Neural cell (in vitro differentiated cells): ENCODE measurements at regions not wholly inside any gene's neighbourhood (a gene's known extent, or its start where the extent isn't known, plus 50 kb on each side); places are given as distances from the start of the nearest gene placed in this dataset.
"Not testable (repeated sequence)": the region's sequence is repeated elsewhere in the genome, so short reads cannot be mapped to it uniquely, and the experiment has no call there.

Experiments
- H2AFZ ChIP-seq: fragments of 200-600, 300-800 bp; sonication (generic), shearing (Covaris generic); 2 replicates; pipeline ENCODE4 v1.6.0; 2014; ENCODE audit warnings: low read depth, mild to moderate bottlenecking, antibody characterized with exemption, low read length, moderate library complexity
- H3F3A ChIP-seq: fragments of 200-600 bp; shearing (Covaris generic); 2 replicates; pipeline ENCODE4 v1.6.1; 2016; ENCODE audit warnings: mild to moderate bottlenecking, moderate library complexity, mixed read lengths, antibody characterized with exemption, low read length; ENCODE audit not compliant: insufficient read depth, poor library complexity, severe bottlenecking
- H3K27ac ChIP-seq: fragments of 200-600, 300-800 bp; sonication (generic), shearing (Covaris generic); 2 replicates; pipeline ENCODE4 v1.5.1; 2014; ENCODE audit warnings: mild to moderate bottlenecking, low read length, moderate library complexity
- H3K27me3 ChIP-seq: fragments of 300-800, 200-600 bp; sonication (generic), shearing (Covaris generic); 2 replicates; pipeline ENCODE4 v1.6.0; 2014; ENCODE audit warnings: mild to moderate bottlenecking, low read depth, low read length, moderate library complexity; ENCODE audit not compliant: insufficient read depth
- H3K36me3 ChIP-seq: fragments of 300-800, 200-600 bp; sonication (generic), shearing (Covaris generic); 2 replicates; pipeline ENCODE4 v1.5.1; 2014; ENCODE audit warnings: mild to moderate bottlenecking, antibody characterized with exemption, low read length, moderate library complexity; ENCODE audit not compliant: insufficient read depth
- H3K4me2 ChIP-seq: fragments of 300-800, 200-600 bp; sonication (generic), shearing (Covaris generic); 2 replicates; pipeline ENCODE4 v1.6.0; 2014; ENCODE audit warnings: mild to moderate bottlenecking, low read length
- H3K4me3 ChIP-seq: fragments of 300-800, 200-600 bp; sonication (generic), shearing (Covaris generic); 2 replicates; pipeline ENCODE4 v1.5.1; 2014; ENCODE audit warnings: mild to moderate bottlenecking, low read length, moderate library complexity
- H3K79me2 ChIP-seq: fragments of 200-600 bp; shearing (Covaris generic); replicated peaks from 2 replicates; pipeline ENCODE4 v1.6.0; 2014; ENCODE audit warnings: mild to moderate bottlenecking, low read length, moderate library complexity; ENCODE audit not compliant: insufficient read depth
- H3K9ac ChIP-seq: fragments of 300-800, 200-600 bp; sonication (generic), shearing (Covaris generic); 2 replicates; pipeline ENCODE4 v1.6.1; 2016; ENCODE audit warnings: mild to moderate bottlenecking, low read length, mixed read lengths
- H3K9me2 ChIP-seq: fragments of 200-600 bp; shearing (Covaris generic); 2 replicates; pipeline ENCODE4 v1.6.1; 2016; ENCODE audit warnings: mild to moderate bottlenecking, low read length, mixed read lengths; ENCODE audit not compliant: insufficient read depth
- H3K9me3 ChIP-seq: fragments of 200-600, 300-800 bp; sonication (generic), shearing (Covaris generic); 2 replicates; pipeline ENCODE4 v1.6.1; 2016; ENCODE audit warnings: mild to moderate bottlenecking, mixed run types, low read length, moderate library complexity, mixed read lengths
- H4K20me1 ChIP-seq: fragments of 200-600 bp; shearing (Covaris generic); 2 replicates; pipeline ENCODE4 v1.6.1; 2016; ENCODE audit warnings: mild to moderate bottlenecking, mixed run types; ENCODE audit not compliant: insufficient read depth
- CTCF ChIP-seq: fragments of 450-650 bp; IDR thresholded peaks from 2 replicates; pipeline ENCODE4 v1.5.1; 2014; ENCODE audit warnings: antibody characterized with exemption, mild to moderate bottlenecking, moderate library complexity; ENCODE audit not compliant: poor library complexity, severe bottlenecking
- EP300 ChIP-seq: fragments of 450-650 bp; conservative IDR thresholded peaks from 2 replicates; pipeline ENCODE4 v1.6.1; 2014; ENCODE audit warnings: antibody characterized with exemption, mild to moderate bottlenecking, moderate library complexity; ENCODE audit not compliant: poor library complexity, severe bottlenecking
- EZH2 ChIP-seq: fragments of 200-600, 300-800 bp; shearing (Covaris generic), sonication (generic); IDR thresholded peaks from 2 replicates; pipeline ENCODE4 v1.6.1; 2014; ENCODE audit warnings: antibody characterized with exemption, low read length, borderline replicate concordance, mild to moderate bottlenecking; ENCODE audit not compliant: insufficient read depth, poor library complexity, severe bottlenecking
- MXI1 ChIP-seq: fragments of 450-650 bp; conservative IDR thresholded peaks from 2 replicates; pipeline ENCODE4 v1.6.1; 2014; ENCODE audit warnings: antibody characterized with exemption, mild to moderate bottlenecking; ENCODE audit not compliant: poor library complexity, severe bottlenecking
- POLR2AphosphoS5 ChIP-seq: IDR thresholded peaks from 2 replicates; pipeline ENCODE4 v1.6.1; 2012
- RAD21 ChIP-seq: fragments of 450-650 bp; conservative IDR thresholded peaks from 2 replicates; pipeline ENCODE4 v1.6.1; 2014; ENCODE audit warnings: antibody characterized with exemption, mild to moderate bottlenecking, moderate library complexity
- REST ChIP-seq: IDR thresholded peaks from 2 replicates; pipeline ENCODE4 v1.6.1; 2012; ENCODE audit warnings: borderline replicate concordance
- SMC3 ChIP-seq: fragments of 450-650 bp; conservative IDR thresholded peaks from 2 replicates; pipeline ENCODE4 v1.6.1; 2014; ENCODE audit warnings: antibody characterized with exemption, mild to moderate bottlenecking, moderate library complexity; ENCODE audit not compliant: poor library complexity
- TAF1 ChIP-seq: IDR thresholded peaks from 2 replicates; pipeline ENCODE4 v1.6.1; 2012; ENCODE audit warnings: low read depth

GRCh38 chr4:29375716-29376115 is 1344.5 kb upstream of the PCDH7 start:
- H3K4me3 ChIP-seq = no peak overlapping the region
- no peaks in the 10 kb centered on the region for H3K9me3 ChIP-seq
- no peak overlapping the region for H3K27ac ChIP-seq
- no peaks in the 10 kb centered on the region for H3F3A ChIP-seq
- H3K79me2 ChIP-seq = no peaks in the 10 kb centered on the region
- H4K20me1 ChIP-seq = no peaks in the 10 kb centered on the region
- no peak overlapping the region for H2AFZ ChIP-seq
- no peaks in the 10 kb centered on the region for H3K27me3 ChIP-seq
- no peaks in the 10 kb centered on the region for H3K9me2 ChIP-seq
- no peak for TF ChIP-seq SMC3
- no peak for TF ChIP-seq EZH2
- TF ChIP-seq POLR2AphosphoS5 = no peak
- no peak for TF ChIP-seq CTCF
- TF ChIP-seq EP300 = no peak
- TF ChIP-seq MXI1 = no peak
- no peak for TF ChIP-seq TAF1
- no peak for TF ChIP-seq REST
- no peak for TF ChIP-seq RAD21
- no peak overlapping the region for H3K9ac ChIP-seq
- no peaks in the 10 kb centered on the region for H3K36me3 ChIP-seq
- H3K4me2 ChIP-seq = no peak overlapping the region

- not testable (repeated sequence) for H3F3A ChIP-seq, H2AFZ ChIP-seq, H3K4me3 ChIP-seq, H3K27me3 ChIP-seq, H3K9me3 ChIP-seq, H3K9ac ChIP-seq, H3K4me2 ChIP-seq, H3K79me2 ChIP-seq, H3K27ac ChIP-seq, H3K36me3 ChIP-seq, H4K20me1 ChIP-seq, H3K9me2 ChIP-seq
These were observed 1341.9 kb upstream of the PCDH7 start for GRCh38 chr4:29378237-29378636.

GRCh38 chr4:29390921-29391320 is 1329.2 kb upstream of the PCDH7 start:
- no peaks in the 10 kb centered on the region for H3F3A ChIP-seq
- H3K79me2 ChIP-seq = no peaks in the 10 kb centered on the region
- no peak overlapping the region for H3K27ac ChIP-seq
- H3K4me2 ChIP-seq = no peak overlapping the region
- H4K20me1 ChIP-seq = no peaks in the 10 kb centered on the region
- no peaks in the 10 kb centered on the region for H3K9me2 ChIP-seq
- H3K36me3 ChIP-seq = no peaks in the 10 kb centered on the region
- no peak overlapping the region for H3K4me3 ChIP-seq
- no peaks in the 10 kb centered on the region for H3K9me3 ChIP-seq
- H3K9ac ChIP-seq = no peak overlapping the region
- H3K27me3 ChIP-seq = no peaks in the 10 kb centered on the region
- TF ChIP-seq POLR2AphosphoS5 (no peak), TAF1 (no peak), EZH2 (no peak), MXI1 (no peak), REST (no peak), RAD21 (no peak), EP300 (no peak), SMC3 (no peak), CTCF (no peak)
- no peak overlapping the region for H2AFZ ChIP-seq
